ENCODE measurements at regions not wholly inside any gene's neighbourhood (a gene's known extent, or its start where the extent isn't known, plus 50 kb on each side); places are given as distances from the start of the nearest gene placed in this dataset.

DNA sequence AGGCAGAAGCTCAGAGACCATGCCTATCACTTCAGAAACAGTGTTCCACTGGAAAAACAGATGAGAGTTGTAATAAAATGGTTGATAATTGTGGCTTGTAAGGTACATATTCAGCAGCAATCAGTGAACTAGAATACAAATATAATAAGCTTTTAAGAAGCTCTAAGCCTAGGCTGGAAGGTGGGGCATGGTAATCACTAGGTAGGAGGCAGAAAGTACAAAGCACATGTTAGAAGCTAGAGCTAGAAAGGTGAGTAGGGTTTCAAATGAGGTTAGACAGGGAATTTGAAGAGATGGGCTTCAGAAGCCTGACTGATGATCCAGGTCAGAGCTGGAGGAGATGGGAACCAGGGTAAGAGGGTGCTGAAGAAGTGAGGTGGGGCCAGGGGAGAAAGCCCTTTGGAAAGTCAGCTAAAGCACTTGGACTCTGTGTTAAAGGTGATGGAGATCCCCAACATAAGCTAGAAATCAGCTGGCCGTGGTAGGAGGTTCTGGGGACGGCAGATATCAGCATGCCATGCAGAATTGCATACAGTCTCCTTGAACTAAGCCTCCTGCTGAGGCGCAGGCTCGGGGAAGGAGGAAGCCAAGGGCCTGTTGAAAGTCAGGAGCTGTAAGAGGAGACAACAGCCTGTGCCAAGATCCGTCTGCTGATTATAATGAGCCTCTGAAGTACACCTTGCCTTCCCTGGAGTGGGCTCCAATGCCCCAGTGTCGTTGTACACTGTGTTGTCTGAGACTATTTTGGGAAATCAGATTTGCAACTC lies 659.4 kb downstream of the BCL11B start:
- DNase-seq = no peak

DNA sequence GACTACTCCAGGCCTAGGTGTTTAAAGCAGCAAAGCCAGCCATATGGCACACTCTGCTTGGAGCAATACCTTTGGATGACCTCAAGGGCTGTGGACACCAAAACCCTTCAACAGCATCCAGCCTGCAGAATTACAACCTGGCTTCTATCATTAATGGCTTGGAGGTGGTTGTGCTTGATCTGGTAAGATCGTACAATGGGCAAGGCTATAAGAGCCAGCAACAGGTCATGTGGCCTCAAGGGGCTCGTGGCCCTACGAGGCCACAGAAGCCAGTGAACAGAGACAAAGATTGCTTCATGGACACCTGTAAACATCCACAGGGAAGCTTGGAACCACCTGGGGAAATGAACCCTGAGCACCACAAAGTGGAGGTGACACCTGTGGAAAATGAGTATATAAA lies 657.3 kb downstream of the BCL11B start:
- DNase-seq = no peak

DNA sequence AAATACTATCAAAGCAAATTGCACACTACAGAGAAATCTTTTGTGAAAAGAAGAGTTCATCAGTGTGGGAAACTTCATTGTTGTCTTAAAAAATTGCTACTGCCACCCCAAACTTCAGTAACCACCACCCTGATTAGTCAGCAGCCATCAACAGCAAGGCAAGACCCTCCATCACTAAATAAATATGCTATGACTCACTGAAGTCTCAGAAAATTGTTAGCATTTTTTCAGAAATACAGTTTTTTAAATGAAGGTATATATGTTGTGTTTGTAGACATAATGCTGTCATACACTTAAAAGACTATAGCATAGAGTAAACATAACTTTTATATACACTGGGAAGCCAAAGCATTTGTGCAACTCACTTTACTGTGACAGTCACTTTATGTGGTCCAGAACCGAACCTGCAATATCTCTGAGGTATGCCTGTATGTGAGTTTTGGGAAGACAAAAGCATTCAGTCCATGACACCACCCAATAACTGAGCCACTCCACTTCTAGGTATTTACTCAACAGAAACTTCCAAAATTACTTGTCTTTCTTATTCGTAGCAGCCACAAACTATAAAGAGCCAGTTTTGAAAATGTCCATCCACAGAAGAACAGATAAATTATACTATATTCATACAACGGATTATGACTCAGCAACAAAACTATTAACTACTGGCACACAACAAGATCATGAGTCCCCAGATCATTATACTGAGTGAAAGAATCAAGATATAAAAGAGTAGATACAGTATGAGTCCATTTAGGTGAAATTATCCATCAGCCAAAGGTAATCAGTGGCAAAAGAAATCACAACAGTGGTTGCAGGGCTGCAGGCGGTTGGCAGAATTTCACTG lies 649.6 kb downstream of the BCL11B start:
- no peak for DNase-seq

DNA sequence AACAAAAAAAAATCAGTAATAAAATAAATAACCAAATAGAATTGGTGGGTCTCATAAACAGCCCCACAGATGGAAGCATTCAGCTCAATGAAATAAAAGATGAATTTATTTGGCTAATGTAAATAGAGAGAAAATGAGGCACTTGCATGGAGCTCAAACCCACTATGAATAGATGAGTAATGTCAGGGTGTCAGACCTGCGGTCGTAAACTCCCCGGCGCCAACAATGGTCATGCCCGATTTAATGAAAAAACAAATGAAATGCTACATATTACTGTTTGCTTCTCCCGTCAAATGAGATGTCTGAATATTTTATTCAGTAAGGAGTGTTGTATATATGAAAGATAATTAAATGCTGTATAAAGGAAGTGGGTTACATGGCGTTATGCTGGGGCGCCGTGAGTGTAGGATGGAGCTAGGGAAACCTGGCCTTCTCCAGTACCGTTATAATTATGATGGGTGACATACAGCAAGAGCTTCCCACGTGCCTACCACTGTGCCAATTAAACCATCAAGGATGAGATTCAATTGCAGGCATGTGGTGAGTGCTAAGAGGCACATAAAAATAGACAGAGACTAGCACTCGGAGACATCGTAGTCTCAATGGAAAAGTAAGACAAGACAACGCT lies 648.1 kb downstream of the BCL11B start:
- DNase-seq = no peak

DNA sequence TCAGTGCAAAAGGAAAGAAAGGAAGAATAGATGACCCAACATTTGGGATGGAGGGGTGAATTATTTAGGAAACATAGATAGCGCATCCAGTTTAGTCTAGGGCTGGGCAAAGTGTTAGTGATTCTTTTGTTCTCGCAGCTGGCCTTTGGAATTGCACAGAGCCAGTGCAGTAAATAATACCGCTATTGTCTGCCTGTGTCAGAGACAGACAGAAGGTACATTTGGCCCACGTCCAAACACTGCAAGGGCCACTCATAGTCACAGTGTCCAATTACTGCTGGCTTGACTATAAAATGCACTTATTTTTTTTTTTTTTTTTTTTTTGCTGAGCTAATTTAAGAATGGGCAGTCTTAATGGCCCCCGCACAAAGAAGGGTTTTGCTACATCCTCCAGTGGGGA lies 638.6 kb downstream of the BCL11B start:
- DNase-seq = no peak

DNA sequence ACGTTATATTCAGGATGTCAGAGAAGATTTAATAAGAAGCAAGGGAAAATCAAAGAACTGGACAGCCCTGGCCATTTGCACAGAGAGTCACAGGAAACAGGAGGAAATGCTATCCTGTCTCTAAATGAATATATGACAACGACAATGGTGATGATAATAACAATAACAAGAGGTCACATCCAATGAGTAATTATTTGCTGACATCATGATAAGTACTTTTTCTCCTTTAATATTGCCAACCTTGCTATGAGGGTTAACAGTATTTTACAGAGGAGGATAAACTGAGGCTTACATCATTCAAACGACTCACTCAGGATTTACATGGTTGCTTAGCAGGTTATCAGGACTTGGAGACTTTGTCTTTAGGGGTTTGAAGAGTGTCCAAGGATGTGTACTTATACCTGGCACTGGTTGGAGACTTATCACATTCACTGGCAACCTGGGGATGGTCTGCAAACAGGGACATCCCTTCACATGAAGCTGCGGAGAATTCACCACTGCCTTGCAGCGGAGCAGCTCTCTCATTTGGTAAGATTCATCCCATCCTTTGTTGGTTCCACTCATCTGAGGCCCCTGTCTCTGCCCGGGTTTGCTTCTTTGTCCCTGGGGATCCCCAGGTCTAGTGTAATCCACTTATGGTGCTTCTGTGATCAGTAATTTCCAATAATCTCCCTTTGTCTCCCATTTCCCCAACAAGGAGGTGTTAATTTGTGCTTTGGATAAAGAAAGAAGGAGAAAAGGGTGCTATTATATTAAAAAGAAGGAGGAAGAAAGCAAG lies 637.8 kb downstream of the BCL11B start:
- DNase-seq = no peak

DNA sequence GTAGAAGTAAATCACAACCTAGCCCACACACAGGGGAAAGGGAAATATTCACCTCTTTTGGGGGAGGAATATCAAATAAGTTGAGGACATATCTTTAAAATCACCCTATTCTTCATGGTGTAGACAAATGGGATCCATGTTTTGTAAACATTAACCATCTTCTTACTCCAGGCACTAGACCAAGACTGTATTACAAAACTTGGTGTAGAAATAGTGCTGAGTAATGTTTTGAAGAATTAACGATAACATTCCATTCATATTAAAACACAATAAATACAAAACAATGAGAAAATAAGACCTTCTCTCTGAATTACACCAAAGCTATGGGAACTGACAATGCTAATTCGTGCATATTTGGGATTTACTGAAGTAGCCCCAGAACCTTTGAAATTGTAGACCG lies 633.6 kb downstream of the BCL11B start:
- DNase-seq = no peak

DNA sequence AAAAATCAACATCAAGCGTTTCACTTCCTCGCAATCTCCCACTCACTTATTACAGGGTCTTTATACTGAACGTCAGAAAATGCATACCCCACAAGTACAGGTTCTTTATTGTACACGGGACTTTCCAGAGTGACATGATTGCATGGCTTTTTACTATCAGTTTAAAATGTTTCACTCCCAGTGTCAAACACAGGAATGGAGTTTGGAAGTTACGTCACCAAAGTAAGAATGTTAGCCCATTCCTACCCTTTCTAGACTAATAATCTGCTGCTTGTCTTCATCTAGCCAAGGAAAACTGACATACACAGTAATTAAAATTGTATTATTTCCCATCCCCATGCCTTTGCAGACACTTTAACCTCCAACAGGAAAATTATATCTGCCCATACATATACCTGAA lies 624.2 kb downstream of the BCL11B start:
- no peak for DNase-seq

DNA sequence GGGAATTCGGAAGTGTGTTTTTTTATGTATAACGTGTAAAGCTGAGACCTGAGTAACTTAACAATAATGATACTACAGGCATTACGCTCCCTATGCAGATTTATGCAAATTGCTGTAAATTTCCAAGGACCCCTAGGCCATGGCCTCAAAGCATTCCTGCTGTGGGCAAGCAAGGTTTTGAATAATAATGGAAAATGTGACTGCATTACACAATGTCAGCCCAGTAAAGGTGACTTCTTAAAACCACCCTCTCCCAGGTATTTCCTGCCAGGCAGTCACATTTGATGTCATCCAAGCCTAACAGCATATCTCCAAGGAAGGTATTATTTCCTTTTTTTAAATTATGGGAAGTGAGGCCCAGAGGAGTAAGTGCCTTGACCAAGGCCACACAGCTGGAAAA lies 621.0 kb downstream of the BCL11B start:
- no peak for DNase-seq

DNA sequence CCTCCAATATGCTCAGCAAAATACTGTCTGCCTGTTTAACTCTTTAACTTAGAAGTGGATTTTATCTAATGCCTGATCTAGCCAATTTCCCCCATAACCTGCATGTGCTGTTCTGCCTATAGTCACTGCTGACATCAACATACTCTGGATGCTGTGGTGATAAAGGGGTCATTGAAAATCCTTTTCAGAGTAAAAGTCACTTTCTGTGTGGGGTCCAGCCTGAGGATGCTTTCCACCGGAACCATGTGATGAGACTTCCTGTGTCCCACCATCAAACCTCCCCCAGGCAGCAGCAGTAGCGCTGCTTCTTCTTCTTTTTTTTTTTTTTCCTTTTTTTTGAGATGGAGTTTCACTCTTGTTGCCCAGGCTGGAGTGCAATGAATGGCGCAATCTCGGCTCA lies 607.0 kb downstream of the BCL11B start:
- no peak for DNase-seq

DNA sequence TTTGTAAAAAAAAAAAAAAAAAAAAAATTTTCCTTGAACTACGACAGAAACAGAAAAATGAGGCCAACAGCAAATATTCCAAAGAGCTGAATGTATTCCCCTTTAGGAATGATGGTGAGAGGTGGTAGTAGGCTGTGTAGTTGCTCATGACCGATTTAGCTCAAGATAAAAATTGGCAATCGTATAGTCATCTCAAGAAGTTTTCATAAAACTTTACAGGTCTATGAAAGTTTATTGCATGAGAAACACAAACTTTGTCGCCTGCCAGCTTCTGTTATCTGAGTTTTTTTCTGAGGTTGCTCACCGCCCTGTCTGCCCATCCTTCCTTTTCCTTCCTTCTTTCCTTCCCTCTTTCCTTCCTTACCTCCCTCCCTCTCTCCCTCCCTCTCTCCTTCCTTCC lies 605.5 kb downstream of the BCL11B start:
- no peak for DNase-seq

DNA sequence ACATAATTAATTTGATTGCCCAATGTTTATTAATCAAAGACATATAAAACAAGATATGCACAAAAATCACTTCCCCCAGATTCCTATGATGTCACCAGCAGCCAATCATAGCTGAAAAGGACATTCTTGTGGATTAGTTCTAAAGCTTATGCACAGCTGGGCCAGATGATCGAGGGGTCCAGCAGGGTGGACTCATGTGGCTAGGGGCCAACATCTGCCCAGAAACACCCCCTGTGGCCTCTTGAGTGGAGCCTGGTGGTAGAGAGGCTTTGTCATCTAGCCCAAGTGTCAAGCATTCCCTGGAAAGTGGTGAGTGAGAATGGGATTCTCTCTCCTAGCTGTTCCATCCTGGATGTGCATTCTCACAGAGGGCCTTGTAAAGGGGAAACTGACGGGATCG lies 590.0 kb downstream of the BCL11B start:
- no peak for DNase-seq

DNA sequence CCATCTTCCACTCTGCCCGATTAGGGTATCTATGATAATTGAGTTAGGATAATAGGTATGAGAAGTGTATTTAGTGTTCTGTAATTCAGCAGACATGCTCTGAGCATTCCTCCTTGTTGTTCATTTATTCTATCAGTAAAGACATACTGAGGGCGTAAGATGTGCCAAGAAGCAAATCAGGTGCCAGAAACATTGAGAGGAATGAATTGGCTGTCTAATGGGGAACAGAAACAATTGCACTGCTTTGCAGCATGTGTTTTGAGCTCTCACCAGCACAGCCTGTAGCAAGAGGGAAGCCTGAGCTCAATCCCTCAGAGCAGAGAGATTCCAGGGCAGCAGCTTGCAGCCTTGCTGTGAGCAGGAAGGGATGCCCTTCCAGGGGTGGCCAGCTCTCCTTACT lies 589.3 kb downstream of the BCL11B start:
- DNase-seq = no peak

DNA sequence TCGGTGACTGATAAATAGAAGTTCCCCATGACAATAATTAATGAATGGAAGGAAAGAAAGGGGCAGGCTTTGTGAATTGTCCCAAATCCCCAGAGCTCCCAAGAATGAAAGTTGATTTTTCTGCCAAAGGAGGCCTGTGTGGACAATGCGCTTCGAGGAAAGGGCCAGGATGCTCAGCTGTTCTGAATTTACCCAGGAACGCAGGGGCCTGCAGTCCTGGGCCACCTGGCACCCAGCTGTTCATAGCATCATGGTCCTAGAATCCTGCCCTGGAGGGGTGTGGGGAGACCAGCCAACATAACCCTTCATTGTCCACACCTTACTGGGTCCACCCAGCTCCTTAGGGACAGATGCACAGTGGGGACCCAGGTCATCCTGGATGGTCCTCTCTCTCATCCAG lies 587.5 kb downstream of the BCL11B start:
- no peak for DNase-seq

DNA sequence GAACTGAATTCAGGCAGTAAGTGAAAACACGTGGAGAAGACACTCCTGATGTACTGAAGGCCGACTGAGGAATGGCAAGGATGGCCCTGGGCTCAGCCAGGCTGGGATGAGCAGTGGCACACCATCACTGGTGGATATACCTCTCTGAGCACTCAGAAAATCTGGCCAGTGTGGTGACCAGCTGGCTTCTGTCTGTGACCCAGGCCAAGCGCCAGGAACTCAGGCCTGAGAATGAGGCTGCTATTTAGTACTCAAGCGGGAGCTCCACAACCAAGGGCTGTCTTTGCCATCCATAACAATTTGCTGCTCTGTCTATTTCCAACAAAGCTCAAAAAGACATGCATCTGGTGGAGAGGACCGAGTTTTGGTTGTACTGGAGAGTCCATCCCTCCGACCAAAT lies 586.3 kb downstream of the BCL11B start:
- DNase-seq = no peak

DNA sequence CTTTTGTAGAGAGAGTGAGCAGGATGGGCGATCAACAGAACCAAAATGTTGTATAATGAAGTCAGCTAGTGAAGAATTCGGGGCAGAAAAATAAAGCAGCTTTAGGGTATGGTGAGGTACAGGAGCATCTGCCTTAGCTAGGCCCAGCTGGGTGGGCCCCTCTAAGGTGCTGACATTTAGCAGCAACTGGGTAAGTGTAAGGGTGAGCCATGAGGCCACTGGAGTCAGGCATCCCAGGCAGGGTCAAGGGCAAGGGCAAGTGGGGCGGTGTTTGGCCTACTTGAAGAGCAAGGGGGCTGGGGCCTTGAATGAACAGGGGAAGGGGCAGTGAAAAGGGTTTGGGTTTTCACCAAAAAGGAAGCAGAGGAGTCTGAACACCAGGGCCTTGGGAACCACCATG lies 583.6 kb downstream of the BCL11B start:
- no peak for DNase-seq

DNA sequence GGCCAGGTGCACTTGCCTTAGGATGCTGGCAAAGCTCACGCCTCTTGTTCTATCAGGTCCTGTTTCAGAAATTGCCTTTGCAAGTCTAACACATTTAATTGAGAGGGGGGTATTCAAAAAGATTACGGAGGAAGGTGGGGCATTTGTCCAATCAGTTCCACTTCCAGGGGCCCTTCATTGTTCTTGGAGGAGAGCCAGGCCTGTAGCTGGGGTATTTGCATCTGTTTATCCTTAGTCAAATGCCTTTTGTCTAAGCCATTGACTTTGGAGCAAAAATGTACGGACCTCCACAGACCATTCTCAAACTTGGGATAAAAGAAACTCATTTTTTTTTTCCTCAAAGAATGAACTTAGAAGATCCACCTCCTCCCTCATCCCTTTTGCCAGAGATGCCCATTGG lies 582.0 kb downstream of the BCL11B start:
- DNase-seq = no peak

DNA sequence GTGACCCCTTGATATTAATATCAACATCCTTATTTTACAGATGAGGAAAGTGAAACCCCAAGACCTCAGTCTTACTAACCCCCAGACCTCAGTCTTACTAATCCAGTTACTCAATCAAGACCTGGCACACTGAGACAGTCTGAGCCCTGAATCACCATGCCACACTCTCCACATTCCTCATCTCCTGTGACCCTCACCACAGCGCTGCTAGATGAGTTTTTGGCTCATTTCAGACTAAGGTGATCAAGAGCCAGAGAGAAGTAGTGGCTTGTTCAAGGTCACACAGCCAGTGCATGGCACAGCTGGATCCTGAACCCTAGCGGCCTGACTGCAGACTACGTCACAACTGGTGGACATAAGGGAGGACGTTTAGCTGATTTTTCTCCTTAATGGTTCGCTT lies 579.2 kb downstream of the BCL11B start:
- no peak for DNase-seq

DNA sequence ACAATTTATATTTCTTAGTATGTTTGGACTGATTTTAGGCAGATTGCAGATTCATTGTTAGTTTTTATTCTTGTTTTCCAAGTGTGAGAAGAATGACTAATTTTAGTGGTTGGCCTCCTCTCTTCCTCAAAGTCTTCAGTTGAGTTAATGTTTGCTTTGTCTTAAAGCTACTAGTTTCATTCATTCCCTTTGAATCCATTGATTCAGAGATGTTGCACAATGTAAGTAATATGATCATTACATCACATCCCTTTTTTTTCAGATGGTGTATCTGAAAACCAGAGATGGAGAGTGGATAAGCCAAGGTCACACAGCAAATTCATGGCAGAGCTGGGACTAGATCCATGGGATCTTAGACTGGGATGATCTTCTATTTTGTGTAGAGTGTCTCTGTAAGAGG lies 577.5 kb downstream of the BCL11B start:
- no peak for DNase-seq

DNA sequence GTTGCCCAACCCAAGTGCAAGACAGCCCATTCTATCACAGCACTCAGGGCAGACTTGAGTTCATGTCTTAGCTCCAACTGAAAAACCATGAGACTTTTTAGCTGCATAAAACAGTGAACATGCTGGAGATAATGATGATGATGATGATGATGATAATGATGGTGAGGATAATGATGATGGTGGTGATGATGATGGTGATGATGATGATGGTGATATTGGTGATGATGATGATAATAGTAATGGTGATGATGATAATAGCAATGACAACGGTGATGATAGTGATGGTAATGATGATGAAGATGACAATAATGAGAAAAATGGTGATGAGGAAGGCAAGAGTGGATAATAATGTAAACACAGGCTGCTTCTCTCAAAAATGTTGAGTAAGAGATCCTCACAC lies 576.2 kb downstream of the BCL11B start:
- DNase-seq = no peak

DNA sequence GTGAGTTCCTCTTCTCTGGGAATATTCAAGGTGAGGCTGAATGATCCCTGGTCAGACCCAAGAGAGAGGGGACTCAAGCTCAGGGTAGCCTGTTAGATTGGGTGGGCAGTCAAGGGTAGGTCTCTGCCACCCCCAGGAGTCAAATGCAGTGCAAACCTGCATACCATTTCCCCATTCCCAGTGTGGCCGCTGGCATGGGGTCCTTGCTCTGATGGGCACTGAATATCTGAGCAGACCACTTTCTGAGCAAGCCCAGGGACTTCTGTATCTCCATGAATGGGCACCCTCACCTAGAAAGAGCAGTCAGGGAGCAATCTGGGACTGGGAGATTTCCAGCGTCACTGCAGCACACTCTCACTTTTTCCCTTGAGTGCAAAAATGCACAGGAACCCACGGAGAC lies 573.7 kb downstream of the BCL11B start:
- DNase-seq = no peak

DNA sequence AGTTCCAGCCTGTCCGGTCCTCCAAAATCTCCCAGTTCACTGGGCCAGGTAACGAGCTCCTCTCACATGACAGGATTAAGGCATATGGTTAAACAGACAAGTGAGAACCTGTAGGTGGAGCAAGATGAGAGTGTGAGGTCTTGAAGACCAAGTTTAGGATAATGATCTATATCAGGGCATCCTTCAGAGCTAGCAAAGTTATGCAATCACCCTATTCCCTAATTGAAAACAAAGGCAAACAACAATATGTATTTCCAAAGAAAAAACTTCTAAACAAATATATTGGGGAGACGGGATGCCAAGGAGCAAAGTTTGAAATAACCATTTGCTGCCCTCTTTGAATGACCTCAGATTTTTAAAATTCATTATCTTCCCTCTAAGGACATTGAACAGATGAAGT lies 571.2 kb downstream of the BCL11B start:
- no peak for DNase-seq

DNA sequence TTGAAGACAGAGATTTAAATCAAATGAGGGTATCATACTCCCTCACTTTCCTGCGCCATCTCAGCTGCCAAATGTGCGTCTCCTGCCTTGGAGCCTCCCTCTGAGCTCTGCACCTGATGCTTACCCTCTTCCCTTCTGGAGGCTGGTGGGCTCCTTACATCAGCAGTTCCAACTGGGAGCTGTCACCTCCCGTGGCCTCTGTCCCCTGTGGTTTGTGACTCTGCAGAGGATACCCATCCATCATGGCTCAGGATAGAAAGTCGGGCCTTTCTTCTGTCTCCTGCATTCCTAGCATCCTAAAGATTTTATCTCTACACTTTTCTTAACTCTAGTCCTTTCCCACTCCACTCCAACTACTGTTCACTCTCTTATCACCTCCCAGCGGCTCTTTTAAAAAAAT lies 570.6 kb downstream of the BCL11B start:
- peak; percentile 57 for DNase-seq
